SU-DHL-6 (cell line): ENCODE measurements at regions not wholly inside any gene's neighbourhood (a gene's known extent, or its start where the extent isn't known, plus 50 kb on each side); places are given as distances from the start of the nearest gene placed in this dataset.

Experiments
- H2AFZ ChIP-seq: fragments of 200-600 bp; sonication (generic); 2 replicates; pipeline ENCODE4 v1.6.1; 2014; ENCODE audit warnings: low read depth, mild to moderate bottlenecking, moderate library complexity, mixed read lengths, antibody characterized with exemption, low read length; ENCODE audit not compliant: severe bottlenecking
- H3F3A ChIP-seq: fragments of 200-600 bp; shearing (Covaris generic); 2 replicates; pipeline ENCODE4 v1.6.0; 2016; ENCODE audit warnings: antibody characterized with exemption, mild to moderate bottlenecking; ENCODE audit not compliant: insufficient read depth
- H3K27ac ChIP-seq: fragments of 200-600 bp; sonication (generic); 2 replicates; pipeline ENCODE4 v1.5.1; 2016; ENCODE audit warnings: low read depth, mild to moderate bottlenecking, low read length, moderate library complexity, mixed read lengths
- H3K27me3 ChIP-seq: fragments of 200-600 bp; sonication (generic), shearing (Covaris generic); 2 replicates; pipeline ENCODE4 v1.6.0; 2014; ENCODE audit warnings: mild to moderate bottlenecking, low read length
- H3K36me3 ChIP-seq: fragments of 200-600 bp; sonication (generic); 2 replicates; pipeline ENCODE4 v1.6.1; 2014; ENCODE audit warnings: mild to moderate bottlenecking, low read length, mixed read lengths
- H3K4me2 ChIP-seq: fragments of 300-600, 200-600 bp; shearing (Covaris generic), sonication (generic); 2 replicates; pipeline ENCODE4 v1.6.0; 2014; ENCODE audit warnings: low read length, low read depth, mild to moderate bottlenecking; ENCODE audit not compliant: poor library complexity, severe bottlenecking
- H3K4me3 ChIP-seq: fragments of 200-600 bp; sonication (generic); 2 replicates; pipeline ENCODE4 v1.5.1; 2014; ENCODE audit warnings: antibody characterized with exemption, low read length, mild to moderate bottlenecking, mixed read lengths; ENCODE audit not compliant: insufficient read depth, poor library complexity, severe bottlenecking
- H3K79me2 ChIP-seq: fragments of 200-600 bp; sonication (generic); 2 replicates; pipeline ENCODE4 v1.6.1; 2014; ENCODE audit warnings: mild to moderate bottlenecking, low read length, moderate library complexity; ENCODE audit not compliant: insufficient read depth
- H3K9ac ChIP-seq: fragments of 200-600 bp; sonication (generic); 2 replicates; pipeline ENCODE4 v1.7.0; 2014; ENCODE audit warnings: mild to moderate bottlenecking, low read length
- H3K9me2 ChIP-seq: fragments of 200-600 bp; sonication (generic); replicated peaks from 2 replicates; pipeline ENCODE4 v1.6.1; 2014; ENCODE audit warnings: low read length; ENCODE audit not compliant: insufficient read depth
- H3K9me3 ChIP-seq: fragments of 200-600 bp; sonication (generic); 2 replicates; pipeline ENCODE4 v1.6.1; 2014; ENCODE audit warnings: low read length, mixed read lengths; ENCODE audit not compliant: insufficient read depth
- H4K20me1 ChIP-seq: fragments of 200-600 bp; sonication (generic); 2 replicates; pipeline ENCODE4 v1.6.1; 2014; ENCODE audit warnings: low read depth, mild to moderate bottlenecking, antibody characterized with exemption, low read length, moderate library complexity, mixed read lengths
- EZH2phosphoT487 ChIP-seq: fragments of 200-600 bp; sonication (generic), shearing (Covaris generic); conservative IDR thresholded peaks from 2 replicates; pipeline ENCODE4 v1.6.1; 2018; ENCODE audit warnings: mild to moderate bottlenecking, antibody characterized with exemption, low read length, moderate library complexity, mixed read lengths
- TF ChIP-seq, protein P1 (sequence below): fragments of 200-600 bp; sonication (generic); IDR thresholded peaks from one replicate; pipeline ENCODE4 v1.5.1; 2017; ENCODE audit warnings: antibody characterized with exemption, mild to moderate bottlenecking, low read length, moderate library complexity; ENCODE audit not compliant: insufficient read depth, poor library complexity, severe bottlenecking

DNA sequence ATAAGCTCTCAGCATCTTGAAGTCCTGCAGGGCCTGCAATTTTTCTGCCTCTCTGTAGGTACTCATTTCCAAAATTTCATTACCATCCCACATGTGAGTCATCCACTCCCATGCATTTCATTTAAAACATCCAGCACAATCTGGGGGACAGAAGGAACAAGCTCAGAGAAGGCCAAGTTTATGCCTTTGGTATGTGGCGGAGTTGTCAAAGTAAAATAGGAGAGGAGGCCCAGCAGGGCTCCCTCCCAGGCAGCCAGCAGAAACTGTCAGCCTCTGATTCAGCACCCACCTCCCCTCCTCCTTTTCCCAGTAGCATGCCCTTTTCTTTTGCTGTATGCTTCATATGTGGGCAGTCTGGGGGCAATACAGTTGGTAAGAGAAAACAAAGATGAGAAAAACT, 126.4 kb upstream of the ZNF366 start:
- TF ChIP-seq EZH2phosphoT487: no peak
- TF ChIP-seq, protein P1, sequence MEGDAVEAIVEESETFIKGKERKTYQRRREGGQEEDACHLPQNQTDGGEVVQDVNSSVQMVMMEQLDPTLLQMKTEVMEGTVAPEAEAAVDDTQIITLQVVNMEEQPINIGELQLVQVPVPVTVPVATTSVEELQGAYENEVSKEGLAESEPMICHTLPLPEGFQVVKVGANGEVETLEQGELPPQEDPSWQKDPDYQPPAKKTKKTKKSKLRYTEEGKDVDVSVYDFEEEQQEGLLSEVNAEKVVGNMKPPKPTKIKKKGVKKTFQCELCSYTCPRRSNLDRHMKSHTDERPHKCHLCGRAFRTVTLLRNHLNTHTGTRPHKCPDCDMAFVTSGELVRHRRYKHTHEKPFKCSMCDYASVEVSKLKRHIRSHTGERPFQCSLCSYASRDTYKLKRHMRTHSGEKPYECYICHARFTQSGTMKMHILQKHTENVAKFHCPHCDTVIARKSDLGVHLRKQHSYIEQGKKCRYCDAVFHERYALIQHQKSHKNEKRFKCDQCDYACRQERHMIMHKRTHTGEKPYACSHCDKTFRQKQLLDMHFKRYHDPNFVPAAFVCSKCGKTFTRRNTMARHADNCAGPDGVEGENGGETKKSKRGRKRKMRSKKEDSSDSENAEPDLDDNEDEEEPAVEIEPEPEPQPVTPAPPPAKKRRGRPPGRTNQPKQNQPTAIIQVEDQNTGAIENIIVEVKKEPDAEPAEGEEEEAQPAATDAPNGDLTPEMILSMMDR: no peak
- no peaks in the 10 kb centered on the region for H3K79me2 ChIP-seq
- H3K27me3 ChIP-seq: no peaks in the 10 kb centered on the region
- no peak overlapping the region for H3K9ac ChIP-seq
- no peaks in the 10 kb centered on the region for H3K36me3 ChIP-seq
- no peak overlapping the region for H3K27ac ChIP-seq
- H3K9me2 ChIP-seq: no peaks in the 10 kb centered on the region
- H2AFZ ChIP-seq: no peak overlapping the region
- H3K4me2 ChIP-seq: no peak overlapping the region
- H3K4me3 ChIP-seq: no peak overlapping the region
- no peaks in the 10 kb centered on the region for H3F3A ChIP-seq
- H4K20me1 ChIP-seq: no peaks in the 10 kb centered on the region
- no peaks in the 10 kb centered on the region for H3K9me3 ChIP-seq

DNA sequence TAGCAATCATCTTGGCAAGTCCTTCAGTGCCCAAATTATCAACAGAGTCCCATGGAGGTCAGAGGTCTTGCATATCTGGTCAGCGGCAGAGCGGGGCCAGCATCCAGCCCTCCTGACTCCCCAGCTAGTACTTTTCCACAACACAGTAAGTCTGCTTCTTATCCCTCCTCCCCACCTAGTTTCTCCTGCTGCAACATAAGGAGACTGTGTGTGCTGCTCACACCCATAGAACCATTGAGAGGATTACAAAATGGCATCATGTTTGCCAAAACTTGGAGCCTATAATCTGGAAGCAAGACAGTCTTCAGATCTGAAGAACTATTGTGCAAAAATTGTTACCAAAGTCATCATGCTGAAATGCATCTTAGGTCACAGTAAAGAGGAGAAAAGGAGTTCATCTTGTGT, 125.8 kb upstream of the ZNF366 start:
- Histone ChIP-seq H4K20me1 (no peaks in the 10 kb centered on the region), H2AFZ (no peak overlapping the region), H3K36me3 (no peaks in the 10 kb centered on the region), H3K79me2 (no peaks in the 10 kb centered on the region), H3K9ac (no peak overlapping the region), H3K9me2 (no peaks in the 10 kb centered on the region), H3F3A (no peaks in the 10 kb centered on the region), H3K4me2 (no peak overlapping the region), H3K4me3 (no peak overlapping the region), H3K9me3 (no peaks in the 10 kb centered on the region), H3K27me3 (no peaks in the 10 kb centered on the region), H3K27ac (no peak overlapping the region)
- TF ChIP-seq EZH2phosphoT487: no peak
- TF ChIP-seq, protein P1: no peak

DNA sequence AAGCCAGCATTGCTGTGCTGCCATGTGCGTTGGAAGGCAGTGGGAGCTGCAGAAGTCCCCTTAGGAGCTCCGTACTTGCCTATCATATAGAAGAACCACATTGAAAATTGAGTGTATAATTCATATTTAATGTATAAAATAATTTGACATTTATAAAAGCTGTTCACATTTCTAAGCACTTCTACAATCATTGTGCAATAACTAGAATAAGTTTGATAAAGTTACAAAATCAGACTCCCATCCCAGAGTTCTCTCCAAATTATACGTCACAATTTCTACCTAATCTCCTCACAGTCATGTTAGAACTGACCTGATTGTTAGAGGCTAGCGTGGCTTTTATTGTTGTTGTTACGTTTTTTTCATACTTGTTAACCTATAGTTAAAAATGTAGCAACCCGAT, 123.5 kb upstream of the ZNF366 start:
- no peaks in the 10 kb centered on the region for H3K36me3 ChIP-seq
- no peaks in the 10 kb centered on the region for H3K9me2 ChIP-seq
- H3K27ac ChIP-seq: no peak overlapping the region
- no peaks in the 10 kb centered on the region for H4K20me1 ChIP-seq
- no peaks in the 10 kb centered on the region for H3K79me2 ChIP-seq
- H3K4me3 ChIP-seq: no peak overlapping the region
- no peak overlapping the region for H3K9ac ChIP-seq
- no peak overlapping the region for H2AFZ ChIP-seq
- no peak for TF ChIP-seq EZH2phosphoT487
- TF ChIP-seq, protein P1: no peak
- H3K27me3 ChIP-seq: no peaks in the 10 kb centered on the region
- H3F3A ChIP-seq: no peaks in the 10 kb centered on the region
- H3K4me2 ChIP-seq: no peak overlapping the region
- no peaks in the 10 kb centered on the region for H3K9me3 ChIP-seq

DNA sequence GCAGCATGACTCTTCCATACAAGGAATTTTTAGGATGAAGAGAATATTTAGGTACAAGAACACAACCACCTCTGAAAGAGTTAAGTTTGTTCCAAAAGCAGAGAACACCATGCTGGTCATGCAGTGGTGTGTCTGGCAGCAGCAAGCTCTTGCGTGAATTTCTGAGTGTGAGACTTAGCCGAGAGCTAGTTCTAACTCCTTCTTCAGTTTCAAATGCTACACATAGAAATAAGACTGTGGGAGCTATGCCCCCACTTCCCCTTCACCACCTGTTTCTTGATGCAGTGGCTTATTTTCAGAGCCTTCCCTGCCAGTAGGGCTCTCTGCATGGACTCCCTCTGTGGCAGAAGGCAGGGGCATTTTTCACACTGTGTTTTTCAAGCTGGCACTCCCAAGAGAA, 122.9 kb upstream of the ZNF366 start:
- no peak overlapping the region for H3K4me3 ChIP-seq
- H3K9me2 ChIP-seq: no peaks in the 10 kb centered on the region
- TF ChIP-seq EZH2phosphoT487: no peak
- TF ChIP-seq, protein P1: no peak
- H3K27ac ChIP-seq: no peak overlapping the region
- H3K9ac ChIP-seq: no peak overlapping the region
- no peak overlapping the region for H3K4me2 ChIP-seq
- no peaks in the 10 kb centered on the region for H3F3A ChIP-seq
- no peaks in the 10 kb centered on the region for H3K36me3 ChIP-seq
- no peaks in the 10 kb centered on the region for H4K20me1 ChIP-seq
- no peaks in the 10 kb centered on the region for H3K9me3 ChIP-seq
- no peak overlapping the region for H2AFZ ChIP-seq
- H3K79me2 ChIP-seq: no peaks in the 10 kb centered on the region
- no peaks in the 10 kb centered on the region for H3K27me3 ChIP-seq
